NCI-H1048 (cell line): ENCODE measurements at regions not wholly inside any gene's neighbourhood (a gene's known extent, or its start where the extent isn't known, plus 50 kb on each side); places are given as distances from the start of the nearest gene placed in this dataset.
"Not testable (repeated sequence)": the region's sequence is repeated elsewhere in the genome, so short reads cannot be mapped to it uniquely, and the experiment has no call there.

Source experiments
- DNase-seq: peaks from one replicate; lab custom pipeline; 2025; lab: John Stamatoyannopoulos, UW

DNA sequence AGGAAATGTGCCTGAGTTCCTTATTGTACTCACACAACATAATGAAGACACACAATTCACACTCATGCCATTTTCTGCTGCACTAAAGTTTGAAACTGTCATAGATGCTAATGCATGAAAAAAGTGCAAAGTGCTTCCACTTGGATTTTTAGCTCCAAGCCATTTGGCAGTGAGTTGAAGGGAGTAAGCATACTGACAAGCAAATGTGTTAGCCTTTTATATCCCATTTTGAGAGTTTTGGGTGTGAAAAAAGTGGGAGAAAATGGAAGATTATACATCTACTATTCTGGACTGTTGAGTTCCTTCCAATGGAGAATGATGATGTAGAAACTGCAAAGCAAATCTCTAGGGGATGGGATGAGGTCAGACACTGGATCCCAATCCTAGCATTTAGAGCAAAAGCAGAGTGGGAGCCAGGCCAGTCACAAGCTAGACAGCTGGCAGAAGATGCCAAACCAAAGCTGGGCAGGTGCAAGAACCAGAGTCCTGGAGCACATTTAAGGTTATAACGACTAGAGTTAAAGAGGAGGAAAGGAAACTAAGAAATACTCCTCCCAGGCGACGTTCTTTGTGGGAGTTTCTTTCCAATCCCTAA, 216.8 kb downstream of the FBXO8 start:
- DNase-seq, result no peak

DNA sequence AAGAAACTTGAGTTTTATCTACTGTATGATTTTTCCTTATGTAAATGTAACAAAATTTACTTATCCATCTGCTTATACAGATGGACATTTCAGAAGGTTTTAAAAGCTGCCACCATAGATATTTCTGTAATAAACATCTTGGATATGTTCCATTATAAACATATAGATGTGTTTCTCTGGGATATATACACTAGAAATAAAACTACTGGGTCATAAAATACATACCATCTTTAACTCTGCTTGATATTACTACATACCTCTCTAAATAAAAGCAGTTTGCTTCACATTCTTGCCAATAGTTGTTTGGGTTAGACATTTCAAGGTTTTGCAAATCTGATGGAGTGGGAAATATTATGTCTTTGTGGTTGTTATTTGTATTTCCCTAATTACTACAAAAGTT, 220.6 kb downstream of the FBXO8 start:
- DNase-seq, result no peak

DNA sequence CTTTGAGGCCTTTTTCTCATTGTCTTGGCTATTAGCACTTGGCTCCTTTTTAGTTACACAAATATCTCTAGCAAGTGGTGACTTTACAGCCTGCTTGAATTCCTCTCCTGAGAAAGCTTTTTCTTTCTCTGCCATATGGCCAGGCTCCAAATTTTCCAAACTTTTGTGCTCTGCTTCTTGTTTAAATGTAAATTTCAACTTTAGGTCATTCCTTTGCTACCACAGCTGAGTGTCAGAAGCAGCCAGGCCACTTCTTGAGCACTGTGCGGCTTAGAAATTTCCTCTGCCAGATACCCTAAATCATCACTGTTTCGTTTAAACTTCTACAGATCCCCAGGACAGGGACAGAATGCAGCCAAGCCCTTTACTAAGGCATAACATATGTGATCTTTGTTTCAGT, 222.4 kb downstream of the FBXO8 start:
- no peak for DNase-seq

DNA sequence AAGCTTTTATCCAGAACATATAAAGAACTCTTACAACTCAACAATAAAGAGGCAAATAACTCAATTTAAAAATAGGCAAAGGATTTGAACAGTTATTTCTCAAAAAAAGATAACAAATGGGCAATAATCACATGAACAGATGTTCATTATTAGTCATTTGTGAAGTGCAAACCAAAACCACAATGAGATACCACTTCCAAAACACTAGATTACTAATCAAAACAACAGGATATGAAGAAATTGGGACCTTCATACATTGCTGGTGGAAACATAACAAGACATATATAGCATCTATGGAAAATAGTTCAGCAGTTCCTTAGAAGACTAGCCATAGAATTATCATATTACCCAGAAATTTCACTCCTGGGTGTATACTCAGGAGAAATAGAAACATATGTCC, 224.6 kb downstream of the FBXO8 start:
- no peak for DNase-seq

DNA sequence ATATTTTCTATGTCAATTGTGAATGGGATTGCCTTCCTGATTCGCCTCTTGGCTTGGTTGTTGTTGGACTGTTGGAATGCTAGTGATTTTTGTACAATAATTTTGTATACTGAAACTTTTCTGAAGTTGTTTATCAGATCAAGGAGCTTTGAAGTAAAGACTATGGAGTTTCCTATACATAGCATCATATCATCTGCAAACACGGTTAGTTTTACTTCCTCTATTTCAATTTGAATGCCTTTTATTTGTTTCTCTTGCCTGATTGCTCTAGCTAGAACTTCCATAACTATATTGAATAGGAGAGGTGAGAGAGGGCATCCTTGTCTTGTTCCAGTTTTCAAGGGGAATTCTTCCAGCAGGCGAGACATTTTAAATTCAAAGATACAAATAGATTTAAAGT, 226.5 kb downstream of the FBXO8 start:
- DNase-seq, result no peak

DNA sequence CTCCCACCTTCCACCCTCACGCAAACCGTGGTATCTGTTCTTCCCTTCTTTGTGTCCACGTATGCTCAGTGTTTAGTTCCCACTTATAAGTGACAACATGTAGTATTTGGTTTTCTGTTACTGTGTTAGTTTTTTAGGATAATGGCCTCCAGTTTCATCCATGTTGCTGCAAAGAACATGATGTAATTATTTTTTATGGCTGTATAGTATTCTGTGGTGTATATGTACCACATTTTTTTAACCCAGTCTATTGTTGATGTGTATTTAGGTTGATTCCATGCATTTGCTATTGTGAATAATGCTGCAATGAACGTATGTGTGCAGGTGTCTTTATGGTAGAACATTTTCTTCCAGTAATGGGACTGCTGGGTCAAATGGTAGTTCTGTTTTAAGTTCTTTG, 228.1 kb downstream of the FBXO8 start:
- DNase-seq, result no peak

DNA sequence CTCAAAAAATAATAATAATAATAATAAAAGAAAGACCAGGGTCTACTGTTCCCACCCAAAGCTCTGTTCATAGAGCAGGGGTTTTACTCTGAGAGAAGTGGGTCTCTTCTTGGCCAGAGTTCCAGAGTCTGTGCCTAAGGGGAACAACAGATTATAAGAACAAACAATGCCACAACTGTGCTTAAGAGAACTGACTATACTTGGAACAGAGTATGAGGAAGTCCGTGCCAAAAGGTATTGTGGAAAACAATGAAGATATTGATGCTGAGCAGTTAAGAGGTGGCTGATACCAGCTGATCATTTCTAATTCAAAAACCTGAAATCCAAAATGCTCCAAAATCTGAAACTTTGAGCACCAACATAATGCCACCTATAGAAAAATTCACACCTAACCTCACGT, 229.6 kb downstream of the FBXO8 start:
- peak; percentile 71 for DNase-seq

DNA sequence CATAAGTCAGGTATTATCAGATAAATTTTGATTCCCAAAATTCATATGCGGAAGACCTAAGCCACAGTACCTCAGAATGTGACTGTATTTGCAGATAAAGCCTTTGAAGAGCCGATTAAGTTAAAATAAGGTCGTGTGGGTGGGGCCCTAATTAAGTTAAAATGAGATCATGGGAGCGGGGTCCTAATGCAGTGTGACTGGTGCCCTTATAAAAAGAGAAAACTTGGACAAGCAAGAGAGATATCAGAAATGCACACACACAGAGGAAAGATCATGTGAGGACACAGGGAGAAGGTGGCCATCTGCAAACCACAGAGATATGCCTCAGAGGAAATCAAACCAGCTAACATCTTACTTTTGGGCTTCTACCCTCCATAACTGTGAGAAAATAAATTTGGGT, 236.1 kb downstream of the FBXO8 start:
- DNase-seq, result no peak

DNA sequence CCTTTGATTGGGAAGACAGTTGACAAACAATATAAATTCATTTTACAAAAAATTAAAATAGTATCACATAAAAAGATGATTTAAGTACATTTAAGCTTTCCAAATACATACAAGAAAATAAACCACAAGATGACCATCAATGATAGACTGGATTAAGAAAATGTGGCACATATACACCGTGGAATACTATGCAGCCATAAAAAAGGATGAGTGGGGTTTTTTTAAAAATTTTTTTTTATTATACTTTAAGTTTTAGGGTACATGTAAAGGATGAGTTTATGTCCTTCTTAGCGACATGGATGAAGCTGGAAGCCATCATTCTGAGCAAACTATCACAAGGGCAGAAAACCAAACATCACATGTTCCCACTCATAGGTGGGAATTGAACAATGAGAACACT, 237.6 kb downstream of the FBXO8 start:
- DNase-seq, result not testable (repeated sequence)

DNA sequence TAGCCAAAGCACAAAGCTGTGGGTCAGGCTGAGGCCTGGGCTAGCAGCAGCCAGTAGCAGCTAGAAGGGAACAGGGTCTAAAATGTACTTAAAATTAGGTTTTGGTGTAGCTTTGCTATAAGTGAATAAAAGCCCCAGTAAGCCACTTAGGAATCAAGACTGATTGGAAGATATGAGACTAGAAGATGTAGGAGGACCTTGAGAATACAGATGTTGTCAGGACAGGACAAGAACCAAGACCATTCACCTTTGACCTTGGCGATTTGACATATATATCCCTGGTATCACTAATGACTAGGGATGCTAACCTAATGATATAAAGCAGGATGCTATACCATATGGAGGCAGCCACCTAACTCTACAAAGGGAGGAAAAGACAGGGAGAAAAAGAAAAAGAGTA, 238.1 kb downstream of the FBXO8 start:
- no peak for DNase-seq

DNA sequence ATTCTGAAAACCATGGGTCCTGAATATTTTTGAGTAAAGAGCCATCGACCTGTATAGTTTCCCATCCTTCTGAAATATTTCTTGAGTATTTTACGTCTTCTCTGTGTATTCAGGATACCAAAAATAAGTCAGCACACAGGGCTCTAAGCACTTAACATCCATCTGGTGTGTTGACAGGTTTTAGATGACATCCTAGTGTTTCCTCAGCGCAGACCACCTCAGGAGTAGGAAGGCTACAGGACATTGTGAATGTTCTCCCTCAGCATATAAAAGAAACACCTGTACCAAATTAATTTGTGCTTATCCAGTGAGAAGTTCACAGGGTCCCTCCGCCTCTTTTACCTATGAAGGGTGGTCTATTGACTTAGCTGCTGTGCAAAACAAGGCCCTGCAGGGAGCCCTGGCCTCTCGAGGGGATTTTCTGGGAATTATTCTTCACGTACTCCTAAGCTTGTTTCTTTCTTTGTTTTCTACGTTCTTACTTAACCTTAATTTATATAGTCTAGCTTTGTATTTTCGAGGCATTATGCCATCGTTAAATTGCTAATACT, 241.8 kb downstream of the FBXO8 start:
- no peak for DNase-seq

DNA sequence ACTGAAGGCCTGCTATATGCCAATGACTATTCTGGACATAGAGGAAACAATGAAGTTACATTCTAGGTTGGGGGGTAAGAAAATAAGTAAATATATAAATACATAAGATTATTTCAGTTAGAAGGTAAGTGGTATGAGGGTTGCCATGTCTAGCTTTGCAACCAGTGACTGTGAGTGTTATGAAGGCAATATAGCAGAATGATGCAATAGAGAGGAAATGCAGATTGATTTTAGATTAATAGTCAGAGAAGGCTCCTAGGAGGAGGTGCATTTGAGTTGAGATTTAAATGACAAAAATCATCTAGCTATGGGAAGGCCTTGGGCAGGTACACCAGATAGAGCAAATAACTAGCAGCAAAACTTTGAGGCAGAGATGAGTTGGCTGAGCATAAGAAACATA, 243.2 kb downstream of the FBXO8 start:
- DNase-seq, result no peak

DNA sequence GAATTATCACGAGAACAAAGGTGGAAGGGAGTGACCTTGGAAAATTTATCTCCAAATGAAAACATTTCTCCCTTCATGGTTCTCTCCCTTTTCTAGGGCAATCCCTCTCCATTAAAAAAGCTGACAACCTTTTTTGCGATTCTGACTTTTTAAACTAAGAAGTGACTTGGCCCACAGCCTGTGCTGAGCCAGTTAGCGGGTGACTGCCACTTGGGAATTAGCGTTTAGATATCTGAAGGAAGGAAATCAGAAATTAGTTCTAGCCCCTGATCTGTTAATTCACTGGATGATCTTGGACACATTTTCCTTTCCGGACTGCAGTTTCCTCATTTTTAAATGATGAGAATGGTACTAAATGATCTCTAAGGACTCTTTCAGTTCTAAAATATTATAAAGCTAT, 245.0 kb downstream of the FBXO8 start:
- no peak for DNase-seq

DNA sequence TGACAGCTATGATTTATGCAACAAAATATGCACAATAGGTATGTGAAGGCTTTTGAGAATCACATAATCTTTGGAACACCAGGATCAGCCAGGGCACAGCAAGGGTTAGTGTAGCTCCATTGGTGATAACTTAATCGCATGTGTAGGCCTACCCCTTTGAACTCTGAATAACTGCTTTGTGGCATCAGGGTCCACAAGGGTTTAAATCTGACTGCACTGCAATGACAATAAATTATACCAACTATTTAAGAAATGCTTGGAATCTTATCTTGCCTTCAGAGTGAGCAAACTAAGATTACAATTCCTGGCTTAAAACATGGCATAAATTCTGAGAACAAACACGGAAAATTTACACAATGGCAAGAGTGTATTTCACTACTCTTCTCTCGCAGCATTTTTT, 245.8 kb downstream of the FBXO8 start:
- DNase-seq, result no peak

DNA sequence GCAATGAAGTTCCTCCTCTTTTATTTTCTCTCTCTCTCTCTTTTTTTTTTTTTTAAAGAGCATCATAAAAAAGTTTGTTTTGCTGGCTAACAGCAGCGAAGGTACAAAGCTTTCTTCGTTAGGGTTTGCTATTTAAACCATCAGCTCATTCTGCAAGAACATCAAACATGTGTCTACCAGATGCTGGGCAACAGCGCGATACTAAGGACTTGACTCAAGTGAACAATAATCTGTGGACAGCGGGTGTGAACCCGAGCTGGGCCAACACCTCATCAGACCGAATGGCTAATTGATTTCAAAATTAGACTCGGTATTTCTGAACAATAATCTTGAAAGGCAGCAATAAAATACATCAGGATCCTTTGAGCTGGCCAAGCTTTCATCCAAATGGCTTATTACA, 246.4 kb downstream of the FBXO8 start:
- no peak for DNase-seq

DNA sequence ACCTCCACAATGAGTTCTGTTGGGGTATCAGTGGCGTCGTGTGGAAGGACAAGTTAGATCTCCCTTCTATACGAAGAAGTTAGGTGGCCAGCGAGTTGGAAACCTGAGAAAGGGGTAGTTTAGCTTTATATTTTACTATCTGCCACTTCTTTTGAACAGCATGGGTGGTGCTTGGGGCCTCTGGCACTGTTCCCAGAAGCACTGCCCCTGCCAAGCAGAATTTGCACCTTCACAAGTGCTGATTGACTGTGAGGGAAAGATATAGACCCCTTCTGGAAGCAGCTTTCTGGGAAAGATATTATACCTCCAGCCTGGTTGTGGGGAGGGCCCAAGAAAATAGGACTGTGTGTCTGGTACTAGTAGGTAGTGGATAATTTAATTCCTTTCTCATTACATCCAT, 246.9 kb downstream of the FBXO8 start:
- no peak for DNase-seq

DNA sequence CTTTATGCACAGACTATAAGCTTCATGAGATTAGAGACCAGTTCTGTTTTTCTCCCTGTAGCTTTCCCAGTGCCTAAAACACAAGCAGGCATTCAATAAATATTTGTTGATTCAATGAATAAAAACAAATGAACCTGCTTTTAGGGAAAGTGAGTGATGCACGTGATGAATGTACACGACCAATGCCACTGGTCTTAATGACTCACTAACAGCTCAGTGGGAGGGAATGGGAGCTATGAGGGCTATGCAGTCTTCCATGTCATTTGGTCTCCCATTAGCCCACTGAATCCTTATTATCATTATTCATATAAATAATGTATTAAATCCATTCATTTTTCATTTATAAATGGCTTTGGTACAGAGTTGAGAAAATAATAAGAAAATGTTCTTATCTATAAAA, 247.4 kb downstream of the FBXO8 start:
- DNase-seq, result no peak

DNA sequence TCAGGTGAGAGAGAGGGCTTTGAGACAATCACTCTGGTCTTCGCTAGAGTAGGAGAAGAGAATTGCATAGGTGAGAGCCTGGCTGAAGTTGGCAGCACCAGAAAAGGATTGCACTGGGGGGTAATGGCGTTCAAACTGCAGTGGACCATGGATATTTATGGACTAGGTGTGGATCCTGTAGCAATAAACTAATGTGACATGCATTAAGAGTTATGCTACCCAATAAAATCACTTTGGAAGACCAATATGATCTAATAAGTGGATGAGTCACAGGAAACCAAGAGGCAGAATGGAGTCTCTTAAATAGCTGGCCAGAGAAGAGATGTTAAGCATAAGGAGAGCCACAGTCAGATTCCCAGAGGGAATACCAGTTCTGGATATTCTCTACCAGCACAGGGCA, 259.8 kb downstream of the FBXO8 start:
- no peak for DNase-seq

DNA sequence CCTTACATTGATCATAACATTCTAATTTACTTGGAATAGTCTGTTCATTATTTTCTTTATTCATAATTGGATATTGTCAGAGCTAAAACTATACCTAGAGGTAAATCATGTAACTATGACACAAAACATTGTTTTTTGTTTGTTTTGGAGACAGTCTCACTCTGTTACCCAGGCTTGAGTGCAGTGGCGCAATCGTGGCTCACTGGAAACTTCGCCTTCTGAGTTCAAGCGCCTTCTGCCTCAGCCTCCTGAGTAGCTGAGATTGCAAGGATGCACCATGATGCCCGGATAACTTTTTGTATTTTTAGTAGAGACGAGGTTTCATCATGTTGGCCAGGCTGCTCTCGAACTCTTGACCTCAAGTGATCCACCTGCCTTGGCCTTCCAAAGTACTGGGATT, 265.2 kb downstream of the FBXO8 start:
- no peak for DNase-seq

DNA sequence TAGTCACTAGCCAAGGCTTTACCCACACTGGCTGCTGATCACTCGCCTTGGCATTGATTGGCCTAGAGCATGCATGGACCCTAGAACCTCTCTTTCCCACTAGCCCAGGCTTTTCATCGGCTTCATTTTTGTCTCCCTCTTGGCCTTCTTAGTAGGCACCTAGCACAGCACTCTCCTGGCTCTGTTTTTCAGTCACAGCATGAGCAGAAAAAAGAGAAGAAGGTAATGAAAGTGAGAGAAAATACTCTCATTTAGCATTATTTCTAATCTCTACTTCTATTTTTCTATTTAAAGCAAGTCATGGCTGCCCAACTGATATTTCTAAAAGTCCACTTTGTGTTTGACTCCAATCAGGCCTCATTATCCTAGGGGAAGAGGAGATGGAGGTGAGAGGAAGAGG, 267.2 kb downstream of the FBXO8 start:
- no peak for DNase-seq

DNA sequence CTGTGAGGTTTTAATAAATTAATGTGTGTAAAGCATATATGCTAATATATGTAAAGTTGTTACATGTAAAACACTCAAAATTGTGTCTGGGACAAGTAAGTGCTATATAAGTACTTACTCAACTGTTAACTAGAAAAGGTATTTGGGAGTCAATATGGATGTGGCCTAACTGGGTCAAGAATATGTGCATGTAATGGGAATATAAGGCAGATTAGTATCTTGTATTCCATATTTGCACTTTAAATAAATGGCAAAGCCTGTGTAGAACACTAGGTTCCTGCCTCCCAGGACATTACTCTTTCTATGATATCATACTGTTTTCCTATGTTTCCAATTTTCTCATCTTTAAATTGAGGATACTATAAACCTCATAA, 270.6 kb downstream of the FBXO8 start:
- no peak for DNase-seq

DNA sequence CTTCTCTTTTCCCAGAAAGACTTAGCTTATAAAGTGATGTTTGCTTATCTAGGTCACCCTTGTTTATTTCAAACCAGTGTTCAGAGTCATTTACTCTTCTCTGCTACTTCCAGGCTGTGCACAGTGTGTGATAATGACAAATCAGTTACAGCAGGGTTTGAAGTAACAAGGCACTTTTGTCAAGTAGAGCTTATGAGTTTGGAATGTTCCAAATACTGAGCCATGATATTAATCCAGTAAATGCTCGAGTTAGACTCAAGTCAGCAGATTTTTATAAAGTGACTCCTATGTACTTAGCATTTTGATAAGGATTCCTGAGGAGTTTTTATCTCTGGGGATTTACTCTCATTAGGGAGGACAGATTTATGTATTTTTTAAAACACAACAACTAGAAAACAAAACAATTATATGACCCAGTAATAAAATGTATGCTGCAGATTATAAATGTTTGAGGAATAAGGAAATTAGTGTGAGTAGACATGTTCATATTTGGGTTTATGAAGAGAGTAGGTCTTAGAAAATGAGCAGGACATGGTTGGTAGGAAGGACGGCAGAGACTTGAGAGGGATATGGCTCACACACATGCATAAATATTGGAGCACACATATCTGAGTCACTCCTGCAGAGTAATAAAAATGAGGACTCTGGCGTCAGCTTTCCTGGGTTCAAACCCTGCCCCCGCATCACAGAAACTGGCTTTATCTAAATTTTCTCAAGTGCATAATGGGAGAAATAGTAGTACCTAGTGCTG, 271.2 kb downstream of the FBXO8 start:
- DNase-seq, result no peak

DNA sequence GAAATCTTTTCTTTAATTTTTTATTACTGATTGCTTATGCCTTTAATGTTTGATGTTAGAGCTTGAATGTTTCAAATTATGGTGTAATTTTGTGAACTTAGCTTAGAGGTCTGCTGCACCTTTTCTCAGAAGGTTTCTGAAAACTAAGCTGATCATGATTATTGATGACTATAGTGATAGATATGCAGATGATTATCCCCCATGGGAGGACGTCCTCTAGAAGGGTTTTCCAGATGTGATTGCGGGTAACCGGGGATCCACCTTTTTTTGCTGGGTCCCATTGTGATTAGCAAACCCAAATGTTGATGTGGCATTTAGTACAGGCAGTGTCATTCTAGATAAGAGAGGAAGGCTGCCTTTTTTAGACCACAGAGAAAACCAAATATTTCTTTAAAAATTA, 272.9 kb downstream of the FBXO8 start:
- no peak for DNase-seq
